HepG2 (cell line): ENCODE measurements at regions not wholly inside any gene's neighbourhood (a gene's known extent, or its start where the extent isn't known, plus 50 kb on each side); places are given as distances from the start of the nearest gene placed in this dataset.

ENCODE experiments used
- ATAC-seq: fragments of 200-7000 bp; cut with Tn5 transposase; 3 replicates; pipeline ENCODE4 v1.9.1; 2020; ENCODE audit warnings: mild to moderate bottlenecking, moderate library complexity
- BruUV-seq: library from RNA; stranded (reverse); fragments of 400-500 nt; replicated peaks from 2 replicates; lab custom pipeline; 2021; lab: Mats Ljungman, UMichigan
- CTCF ChIA-PET: fragments of 300-600 bp; formaldehyde crosslinking; extraction: SDS; loops from one replicate; lab custom pipeline; 2021; ENCODE audit warnings: low total read pairs, inconsistent platforms, low intra/inter-chr PET ratio; lab: Yijun Ruan, JAX
- POLR2A ChIA-PET: fragments of 350-600 bp; sonication (Branson Sonifier 250); formaldehyde crosslinking; loops from one replicate; lab custom pipeline; 2020; ENCODE audit warnings: antibody characterized with exemption, inconsistent platforms; lab: Yijun Ruan, JAX
- DNase-seq: peaks from one replicate; pipeline ENCODE4 v3.0.0-alpha.2; 2015; ENCODE audit warnings: low spot score
- FAIRE-seq: peaks from 3 replicates; lab custom pipeline; 2011; peaks lifted over from hg19 to GRCh38; lab: Jason Lieb, UNC
- H2AFZ ChIP-seq: one replicate; pipeline ENCODE4 v1.6.1; 2011; ENCODE audit warnings: low read length, inconsistent platforms
- H3K27ac ChIP-seq: fragments of 300-600 bp; 3 replicates; pipeline ENCODE4 v1.8.0; 2011; ENCODE audit warnings: mixed run types, mild to moderate bottlenecking, mixed read lengths, low read length, inconsistent platforms; ENCODE audit not compliant: insufficient read depth; ENCODE audit errors: extremely low read length
- H3K27me3 ChIP-seq, 2 experiments: fragments of 200-600 bp in 1 of 2; 2 replicates in 1 of 2; 3 replicates in 1 of 2; pipeline versions ENCODE4 v1.6.0 to v1.8.0; 2011; ENCODE audit warnings: low read length in 2 of 2, mild to moderate bottlenecking in 2 of 2, moderate library complexity in 2 of 2, inconsistent platforms in 1 of 2; ENCODE audit not compliant: insufficient read depth in 2 of 2, control insufficient read depth in 1 of 2
- H3K36me3 ChIP-seq, 2 experiments: fragments of 200-600 bp in 1 of 2; replicated peaks in 1 of 2; 2 replicates in 1 of 2; 3 replicates in 1 of 2; pipeline versions ENCODE4 v1.5.1 to v1.8.0; 2011; ENCODE audit warnings: low read length in 2 of 2, inconsistent platforms in 1 of 2; ENCODE audit not compliant: insufficient read depth in 2 of 2, control insufficient read depth in 1 of 2
- H3K4me1 ChIP-seq: 2 replicates; pipeline ENCODE4 v1.5.1; 2012; ENCODE audit warnings: low read length, inconsistent platforms; ENCODE audit not compliant: insufficient read depth
- H3K4me2 ChIP-seq: 2 replicates; pipeline ENCODE4 v1.6.0; 2011; ENCODE audit warnings: low read depth, low read length, inconsistent platforms
- H3K4me3 ChIP-seq, 3 experiments: fragments of 200-600 bp in 1 of 3; sonication (generic), shearing (Covaris generic) in 1 of 3; replicated peaks in 1 of 3; 2 replicates each; pipeline ENCODE4 v1.5.1; 2011 to 2016; ENCODE audit warnings: low read length in 3 of 3, inconsistent platforms in 2 of 3, low read depth in 2 of 3, mild to moderate bottlenecking in 2 of 3, control low read depth in 1 of 3, mixed read lengths in 1 of 3; ENCODE audit not compliant: insufficient read depth in 1 of 3
- H3K79me2 ChIP-seq: one replicate; pipeline ENCODE4 v1.6.1; 2011; ENCODE audit warnings: low read length, inconsistent platforms; ENCODE audit not compliant: insufficient read depth
- H3K9ac ChIP-seq: 2 replicates; pipeline ENCODE4 v1.6.0; 2011; ENCODE audit warnings: mild to moderate bottlenecking, low read depth, low read length, inconsistent platforms; ENCODE audit not compliant: insufficient read depth
- H3K9me3 ChIP-seq: 2 replicates; pipeline ENCODE4 v1.5.1; 2012; ENCODE audit warnings: mild to moderate bottlenecking, low read length
- H4K20me1 ChIP-seq: 2 replicates; pipeline ENCODE4 v1.6.0; 2011; ENCODE audit warnings: inconsistent platforms, mild to moderate bottlenecking, low read length, moderate library complexity; ENCODE audit not compliant: insufficient read depth
- BRCA1 ChIP-seq: sonication (generic); formaldehyde crosslinking; IDR thresholded peaks from 2 replicates; pipeline ENCODE4 v1.4.0; 2020; ENCODE audit warnings: missing genetic modification reagents
- DNMT3B ChIP-seq: conservative IDR thresholded peaks from 2 replicates; pipeline ENCODE4 v1.6.1; 2016; ENCODE audit warnings: missing biosample characterization, control low read depth
- DRAP1 ChIP-seq: IDR thresholded peaks from 2 replicates; pipeline ENCODE4 v1.6.1; 2016; ENCODE audit warnings: missing genetic modification reagents, missing compliant biosample characterization
- GTF2F1 ChIP-seq: fragments of 150-350 bp; IDR thresholded peaks from 2 replicates; pipeline ENCODE4 v1.6.1; 2014; ENCODE audit warnings: low read length
- KAT2B ChIP-seq: fragments of 150-350 bp; IDR thresholded peaks from 2 replicates; pipeline ENCODE4 v1.6.1; 2014; ENCODE audit warnings: low read depth, low read length, borderline replicate concordance
- KDM1A ChIP-seq: IDR thresholded peaks from 2 replicates; pipeline ENCODE4 v1.6.1; 2016; ENCODE audit warnings: missing compliant biosample characterization
- MED1 ChIP-seq: sonication (generic); formaldehyde crosslinking; IDR thresholded peaks from 2 replicates; pipeline ENCODE4 v1.4.0; 2020; ENCODE audit warnings: missing genetic modification reagents
- MLLT10 ChIP-seq: sonication (generic); formaldehyde crosslinking; IDR thresholded peaks from 2 replicates; pipeline ENCODE4 v1.4.0; 2020; ENCODE audit warnings: missing genetic modification reagents
- NBN ChIP-seq: fragments of 450-650 bp; conservative IDR thresholded peaks from 2 replicates; pipeline ENCODE4 v1.6.1; 2017
- NFE2L1 ChIP-seq: sonication (generic); formaldehyde crosslinking; IDR thresholded peaks from 2 replicates; pipeline ENCODE4 v1.4.0; 2020; ENCODE audit warnings: missing genetic modification reagents, mild to moderate bottlenecking, borderline replicate concordance
- NFIC ChIP-seq: IDR thresholded peaks from 2 replicates; pipeline ENCODE4 v1.6.1; 2012; ENCODE audit warnings: mild to moderate bottlenecking, low read length, inconsistent platforms
- RXRA ChIP-seq: sonication (generic); formaldehyde crosslinking; IDR thresholded peaks from 2 replicates; pipeline ENCODE4 v1.5.1; 2020; ENCODE audit warnings: missing genetic modification reagents
- STAT5B ChIP-seq: sonication (generic); formaldehyde crosslinking; IDR thresholded peaks from 2 replicates; pipeline ENCODE4 v1.4.0; 2020; ENCODE audit warnings: missing genetic modification reagents
- ZFP36L2 ChIP-seq: sonication (generic); formaldehyde crosslinking; IDR thresholded peaks from 2 replicates; pipeline ENCODE4 v1.4.0; 2020; ENCODE audit warnings: missing genetic modification reagents
- ZFP82 ChIP-seq: sonication (generic); formaldehyde crosslinking; IDR thresholded peaks from 2 replicates; pipeline ENCODE4 v1.5.1; 2020; ENCODE audit warnings: mild to moderate bottlenecking, missing genetic modification reagents, borderline replicate concordance
- ZNF557 ChIP-seq: sonication (generic); formaldehyde crosslinking; IDR thresholded peaks from 2 replicates; pipeline ENCODE4 v1.4.0; 2020; ENCODE audit warnings: missing genetic modification reagents
- ZNF773 ChIP-seq: sonication (generic); formaldehyde crosslinking; IDR thresholded peaks from 2 replicates; pipeline ENCODE4 v1.4.0; 2020; ENCODE audit warnings: missing genetic modification reagents, borderline replicate concordance
- ZSCAN25 ChIP-seq: sonication (generic); formaldehyde crosslinking; IDR thresholded peaks from 2 replicates; pipeline ENCODE4 v1.8.0; 2022; ENCODE audit warnings: mild to moderate bottlenecking, missing genetic modification reagents
- WGBS: methylation state at CpG from one replicate; pipeline ENCODE4 v1.1.6; 2017; ENCODE audit warnings: low lambda C conversion rate; 5-methylcytosine and 5-hydroxymethylcytosine counted together
- in situ Hi-C: cut with HindIII; loops from 2 replicates; pipeline ENCODE4 v1.10.0; 2017; ENCODE audit warnings: low pct_unique_long_range_greater_than_20kb; ENCODE audit not compliant: extremely low pct_ligation_motif_present
- intact Hi-C: fragments of 100-400 bp; cut with micrococcal nuclease; formaldehyde crosslinking; loops from one replicate; pipeline ENCODE4 v1.10.0; 2022; ENCODE audit not compliant: unreplicated experiment

- Histone ChIP-seq H3K4me2 (no peak overlapping the region), H3K27ac (no peak overlapping the region), H3K9ac (no peak overlapping the region), H3K79me2 (no peaks in the 10 kb centered on the region), H3K4me1 (no peaks in the 10 kb centered on the region), H2AFZ (no peak overlapping the region), H3K9me3 (no peaks in the 10 kb centered on the region), H3K4me3 (no peak overlapping the region), H3K36me3 (no peaks in the 10 kb centered on the region), H4K20me1 (no peaks in the 10 kb centered on the region), H3K27me3 (no peaks in the 10 kb centered on the region)
- ChIA-PET POLR2A (no interaction called here), CTCF (no interaction called here)
- no peak for TF ChIP-seq DNMT3B (CRISPR knock-in tag)
- WGBS, result 0% methylated on average over 2 of the region's 2 CpGs
- no peak for ATAC-seq
- no TSS peak for BruUV-seq
- in situ Hi-C loops (no loop called here), intact Hi-C loops (no loop called here)
- FAIRE-seq, result no peak
- no peak for DNase-seq
These were observed 377.3 kb downstream of the PDCD6IP start for GRCh38 chr3:34175636-34176176.

DNA sequence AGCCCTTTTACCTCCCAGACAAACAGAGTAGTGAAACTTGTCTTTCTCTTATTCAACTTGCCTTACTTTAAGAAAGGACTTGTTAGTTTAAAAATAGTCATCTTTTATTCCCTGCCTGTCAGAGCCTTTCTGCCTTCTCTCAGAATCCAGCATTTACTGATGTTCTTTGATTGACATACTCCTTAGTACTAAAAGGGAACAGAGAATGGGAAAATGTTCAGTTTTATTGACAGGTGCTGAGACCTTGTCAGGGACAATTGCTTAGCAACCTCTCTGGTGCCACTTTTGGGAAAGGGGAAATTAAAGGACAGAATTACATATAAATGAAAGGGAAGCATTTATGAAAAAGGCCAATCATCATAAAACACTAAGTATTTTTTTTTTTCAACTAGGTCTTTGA lies 378.3 kb downstream of the PDCD6IP start:
- CTCF ChIA-PET, result no interaction called here

More for the DNA sequence above, 378.3 kb downstream of the PDCD6IP start:
- no peak overlapping the region for H3K27ac ChIP-seq
- in situ Hi-C loops (no loop called here), intact Hi-C loops (no loop called here)
- POLR2A ChIA-PET, result no interaction called here
- H3K9ac ChIP-seq, result no peak overlapping the region
- H3K27me3 ChIP-seq, result no peaks in the 10 kb centered on the region
- BruUV-seq, result no TSS peak
- no peak overlapping the region for H3K4me2 ChIP-seq
- no peak for FAIRE-seq
- no peak overlapping the region for H3K4me3 ChIP-seq
- H3K79me2 ChIP-seq, result no peaks in the 10 kb centered on the region
- H3K4me1 ChIP-seq, result no peaks in the 10 kb centered on the region
- no peaks in the 10 kb centered on the region for H4K20me1 ChIP-seq
- TF ChIP-seq MLLT10 (CRISPR knock-in tag) (no peak), KDM1A (CRISPR knock-in tag) (no peak), ZNF773 (no peak), KAT2B (no peak), ZFP82 (CRISPR knock-in tag) (no peak), DRAP1 (CRISPR knock-in tag) (no peak), ZNF557 (CRISPR knock-in tag) (no peak), ZFP36L2 (CRISPR knock-in tag) (no peak), STAT5B (CRISPR knock-in tag) (no peak), NBN (no peak), MED1 (CRISPR knock-in tag) (no peak), NFE2L1 (CRISPR knock-in tag) (no peak), GTF2F1 (no peak), ZSCAN25 (CRISPR knock-in tag) (no peak), RXRA (CRISPR knock-in tag) (no peak), NFIC (no peak), BRCA1 (CRISPR knock-in tag) (no peak)
- H3K36me3 ChIP-seq, result no peaks in the 10 kb centered on the region
- ATAC-seq, result no peak
- no peaks in the 10 kb centered on the region for H3K9me3 ChIP-seq
- DNase-seq, result no peak
- H2AFZ ChIP-seq, result no peak overlapping the region
